ENCODE measurements at regions not wholly inside any gene's neighbourhood (a gene's known extent, or its start where the extent isn't known, plus 50 kb on each side); places are given as distances from the start of the nearest gene placed in this dataset.

GRCh38 chr10:78779339-78779955, 289.3 kb upstream of the ZMIZ1 start:
- TF ChIP-seq CTCF (conservative IDR thresholded peaks at IDR 0.05; ENCODE audit: low read depth, low read length): no peak
- no peak for TF ChIP-seq EZH2 (IDR thresholded peaks at IDR 0.05; ENCODE audit: borderline replicate concordance, low read depth, low read length, poor library complexity, severe bottlenecking)
